GM04503 (cell line): ENCODE measurements at regions not wholly inside any gene's neighbourhood (a gene's known extent, or its start where the extent isn't known, plus 50 kb on each side); places are given as distances from the start of the nearest gene placed in this dataset.
"Not testable (repeated sequence)": the region's sequence is repeated elsewhere in the genome, so short reads cannot be mapped to it uniquely, and the experiment has no call there.

Experiments
- DNase-seq: peaks from one replicate; pipeline ENCODE4 v3.0.0-alpha.2; 2012; ENCODE audit warnings: low read depth

- no peak for DNase-seq
These were observed 70.6 kb downstream of the RSL24D1 start for GRCh38 chr15:55126111-55126510.

DNA sequence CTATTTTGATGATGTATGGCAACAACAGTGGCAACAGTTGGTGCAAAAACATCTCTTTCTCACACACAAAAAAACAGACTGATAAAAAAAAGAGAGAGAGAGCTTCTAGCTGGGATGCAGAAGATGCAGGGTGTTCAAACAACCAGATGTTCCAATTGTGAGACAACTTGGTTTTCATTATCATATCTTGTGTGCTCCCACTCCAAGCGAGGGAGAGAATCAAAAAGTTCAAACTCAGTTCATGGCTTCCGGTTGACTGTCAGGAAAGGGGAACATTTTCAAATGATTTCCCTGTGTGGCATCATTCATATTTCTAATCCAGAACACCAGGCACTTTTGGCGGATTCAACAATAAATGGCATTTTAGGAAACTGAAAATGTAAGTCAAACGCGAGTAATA, 72.1 kb downstream of the RSL24D1 start:
- DNase-seq, result no peak

- DNase-seq, result no peak
These were observed 78.3 kb downstream of the RSL24D1 start for GRCh38 chr15:55118344-55118870.

DNA sequence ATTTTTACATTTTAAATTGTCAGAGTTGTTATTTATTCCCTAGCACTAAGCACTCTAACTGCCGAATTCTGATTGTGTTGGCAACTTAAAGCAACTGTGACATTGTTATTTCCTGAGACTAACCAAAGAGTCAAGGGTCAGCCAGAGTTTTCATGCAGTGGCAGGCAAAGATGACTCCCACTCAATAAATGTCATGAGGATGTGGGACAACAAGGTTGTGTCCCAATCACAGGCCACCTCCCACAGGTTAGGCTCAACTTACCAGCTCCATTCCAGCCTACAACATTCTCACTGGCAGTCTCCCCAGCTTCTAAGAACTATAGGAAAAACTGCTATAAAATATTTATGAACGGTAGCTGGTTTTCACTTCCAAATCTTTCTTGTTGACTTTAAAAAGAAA, 80.1 kb downstream of the RSL24D1 start:
- no peak for DNase-seq

DNA sequence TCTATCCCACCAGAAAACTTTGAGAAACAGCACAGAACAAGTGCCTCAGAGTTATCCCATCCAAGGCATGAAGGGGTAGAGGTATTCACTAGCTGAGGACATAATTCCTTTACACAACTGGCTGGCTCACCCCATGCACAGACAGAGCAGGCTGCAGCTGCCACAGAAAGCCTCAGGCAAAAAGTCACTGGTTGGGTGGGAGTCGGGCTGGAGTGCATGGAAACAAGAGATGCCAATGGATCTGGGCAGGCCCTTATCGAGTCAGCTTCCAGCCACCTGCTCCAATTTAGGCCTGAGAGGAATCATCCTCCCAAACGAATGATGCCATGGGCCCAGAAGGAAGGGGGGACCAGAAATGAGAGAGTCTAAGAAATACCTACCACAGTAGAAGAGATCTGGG, 83.0 kb downstream of the RSL24D1 start:
- DNase-seq, result no peak

- DNase-seq, result no peak
These were observed 84.0 kb downstream of the RSL24D1 start for GRCh38 chr15:55112706-55113105.

DNA sequence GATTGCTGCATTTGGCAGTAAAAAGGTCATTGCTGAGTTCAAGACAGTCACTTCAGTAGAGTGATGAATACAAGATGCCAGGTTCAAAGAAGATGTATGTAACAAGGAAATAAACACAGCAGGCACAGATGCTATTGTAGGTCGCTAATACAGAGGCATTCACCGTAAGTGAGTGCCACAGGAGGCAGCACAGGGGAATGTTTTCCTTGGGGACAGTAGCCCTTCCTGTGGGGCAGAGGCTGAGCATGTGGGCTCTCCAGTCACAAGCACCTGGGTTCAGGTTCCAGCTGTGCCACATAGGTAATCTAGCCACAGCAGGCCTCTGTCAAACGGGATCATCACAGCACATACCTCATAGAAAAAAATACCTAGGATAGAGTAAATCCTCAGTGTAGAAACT, 86.3 kb downstream of the RSL24D1 start:
- DNase-seq, result no peak

- peak; percentile 1 for DNase-seq
These were observed 87.8 kb downstream of the RSL24D1 start for GRCh38 chr15:55108858-55109518.

- no peak for DNase-seq
These were observed 88.3 kb downstream of the RSL24D1 start for GRCh38 chr15:55108448-55108847.

DNA sequence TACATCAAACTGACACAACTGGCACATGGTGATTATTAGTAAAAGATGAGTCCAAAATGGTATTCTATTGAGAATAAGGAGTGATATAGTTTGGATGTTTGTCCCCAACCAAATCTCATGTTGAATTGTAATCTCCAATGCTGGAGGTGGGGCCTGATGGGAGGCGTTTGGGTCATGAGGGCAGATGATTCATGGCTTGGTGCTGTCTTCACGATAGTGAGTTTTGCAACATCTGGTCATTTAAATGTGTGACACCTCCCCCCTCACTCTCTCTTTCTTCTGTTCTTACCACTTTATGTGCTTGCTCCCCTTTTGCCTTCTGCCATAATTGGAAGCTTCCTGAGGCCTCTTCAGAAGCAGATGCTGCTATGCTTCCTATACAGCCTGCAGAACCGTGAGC, 90.6 kb downstream of the RSL24D1 start:
- DNase-seq, result no peak

DNA sequence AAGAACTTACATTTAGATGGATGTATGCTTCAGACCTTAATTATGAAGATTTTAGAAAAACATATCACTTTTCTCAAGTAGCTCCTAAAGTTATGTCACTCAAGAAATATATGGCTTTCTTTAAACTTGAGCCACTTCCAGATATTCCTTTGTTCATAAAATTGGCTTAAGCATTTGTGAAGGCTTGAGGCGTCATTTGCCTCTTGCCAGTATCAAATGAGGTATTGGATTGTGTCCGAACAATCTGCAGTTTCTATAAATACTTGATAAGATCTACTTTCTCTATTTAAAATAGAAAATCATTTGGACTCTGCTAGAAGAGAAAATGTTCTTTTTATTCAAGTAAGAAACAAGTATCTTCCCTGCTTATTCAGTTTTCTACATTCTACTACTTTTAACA, 102.6 kb downstream of the RSL24D1 start:
- no peak for DNase-seq

DNA sequence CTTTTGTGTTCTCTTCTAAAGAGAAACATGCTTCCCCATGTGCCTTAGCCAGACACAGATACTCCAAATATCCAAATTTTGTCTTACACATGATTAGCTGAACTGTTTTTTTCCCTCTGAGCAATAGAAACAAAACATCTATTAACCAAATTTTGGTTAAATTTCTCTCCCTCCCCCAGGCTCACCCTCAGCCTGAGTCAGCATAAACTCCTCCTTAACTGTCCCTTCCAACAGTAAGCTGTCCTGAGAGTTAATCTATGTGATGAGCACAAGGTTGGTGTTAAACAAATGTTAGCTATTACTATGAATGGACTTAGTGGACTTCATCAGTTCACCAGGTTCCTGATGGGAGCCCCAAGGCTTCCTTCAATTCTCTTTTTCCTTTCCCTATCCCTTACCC, 108.5 kb downstream of the RSL24D1 start:
- DNase-seq, result no peak

- no peak for DNase-seq
These were observed 112.1 kb downstream of the RSL24D1 start for GRCh38 chr15:55084673-55085072.

DNA sequence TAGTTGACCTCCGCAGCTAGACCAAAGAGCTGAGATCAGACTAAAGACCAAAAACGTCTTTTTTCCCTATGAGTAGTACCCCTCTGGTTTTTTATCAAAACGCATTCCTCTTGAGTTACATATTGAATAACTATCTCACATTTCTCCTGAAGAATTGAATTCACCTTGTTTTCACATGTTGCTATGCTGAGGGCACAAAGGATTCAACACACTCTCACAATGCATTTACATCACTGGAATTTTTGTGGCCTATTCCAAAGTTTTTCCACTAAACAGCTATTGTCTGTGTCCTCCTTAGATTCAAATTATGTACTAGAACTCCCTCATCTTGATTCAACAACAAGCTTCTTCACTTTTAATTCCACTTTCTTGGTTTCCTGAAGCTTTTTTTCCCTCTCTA, 112.5 kb downstream of the RSL24D1 start:
- no peak for DNase-seq

- DNase-seq, result not testable (repeated sequence)
These were observed 119.7 kb downstream of the RSL24D1 start for GRCh38 chr15:55077052-55077451.

DNA sequence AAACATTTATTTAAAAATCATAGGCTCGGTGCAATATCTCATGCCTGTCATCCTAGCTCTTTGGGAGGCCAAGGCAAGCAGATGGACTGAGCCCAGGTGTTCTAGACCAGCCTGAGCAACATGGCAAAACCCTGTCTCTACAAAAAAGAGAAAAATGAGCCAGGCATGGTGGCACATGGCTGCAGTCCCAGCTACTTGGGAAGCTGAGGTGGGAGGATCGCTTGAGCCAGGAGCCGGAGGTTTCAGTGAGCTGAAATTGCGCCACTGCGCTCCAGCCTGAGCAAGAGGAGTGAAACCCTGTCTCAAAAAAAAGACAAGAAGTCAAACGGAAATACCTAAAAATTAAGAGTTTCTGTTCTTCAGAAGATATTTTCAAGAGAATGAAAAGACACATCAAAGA, 122.3 kb downstream of the RSL24D1 start:
- no peak for DNase-seq

DNA sequence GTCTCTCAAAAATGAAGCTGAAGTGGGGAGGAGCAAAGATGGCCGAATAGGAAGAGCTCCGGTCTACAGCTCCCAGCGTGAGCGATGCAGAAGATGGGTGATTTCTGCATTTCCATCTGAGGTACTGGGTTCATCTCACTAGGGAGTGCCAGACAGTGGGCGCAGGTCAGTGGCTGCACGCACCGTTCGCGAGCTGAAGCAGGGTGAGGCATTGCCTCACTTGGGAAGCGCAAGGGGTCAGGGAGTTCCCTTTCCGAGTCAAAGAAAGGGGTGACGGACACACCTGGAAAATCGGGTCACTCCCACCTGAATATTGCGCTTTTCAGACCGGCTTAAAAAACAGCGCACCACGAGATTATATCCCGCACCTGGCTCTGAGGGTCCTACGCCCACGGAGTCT, 132.8 kb downstream of the RSL24D1 start:
- not testable (repeated sequence) for DNase-seq

- DNase-seq, result no peak
These were observed 135.9 kb downstream of the RSL24D1 start for GRCh38 chr15:55060836-55061235.

- no peak for DNase-seq
These were observed 140.2 kb downstream of the RSL24D1 start for GRCh38 chr15:55056500-55056899.

GRCh38 chr15:55044162-55044561, 152.6 kb downstream of the RSL24D1 start:
- no peak for DNase-seq

GRCh38 chr15:55037071-55037470, 159.7 kb downstream of the RSL24D1 start:
- no peak for DNase-seq

GRCh38 chr15:55035749-55036148, 161.0 kb downstream of the RSL24D1 start:
- no peak for DNase-seq

DNA sequence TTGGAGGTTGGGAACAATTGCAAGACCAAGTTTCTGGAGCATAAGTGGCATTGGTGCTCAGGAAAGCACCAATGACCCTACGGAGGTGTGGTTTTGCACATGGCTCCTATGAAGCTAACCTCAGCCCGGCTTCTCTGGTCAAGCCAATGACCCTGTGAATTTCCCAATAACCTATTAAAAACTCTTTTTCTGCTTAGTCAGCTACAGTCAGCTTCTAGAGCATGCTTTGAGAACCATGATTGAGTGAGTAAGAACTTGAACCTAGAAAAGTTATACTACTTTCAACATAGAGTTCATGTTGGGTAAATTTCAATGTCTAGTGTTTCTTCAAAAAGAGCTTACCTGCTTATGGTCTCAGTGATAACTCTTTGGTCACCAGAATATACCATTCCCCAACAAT, 163.2 kb downstream of the RSL24D1 start:
- DNase-seq, result no peak

DNA sequence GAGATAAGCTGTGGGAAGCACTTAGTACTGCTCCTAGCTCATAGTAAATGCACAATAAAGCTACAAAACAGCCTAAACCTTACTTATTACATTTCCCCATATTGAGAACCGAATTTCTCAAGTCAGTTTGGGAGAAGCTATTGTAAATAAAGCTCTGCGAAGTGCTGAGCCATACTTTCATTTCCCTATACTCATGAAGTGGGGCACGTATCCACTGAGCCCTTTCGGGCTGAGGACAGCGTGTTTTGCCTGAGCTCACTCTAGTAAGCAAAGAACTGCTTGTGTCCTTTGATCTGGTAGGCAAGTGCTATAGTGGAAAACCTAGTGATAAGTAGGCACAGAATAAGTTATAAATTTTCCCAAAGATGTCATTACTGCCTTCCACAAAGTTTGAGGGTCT, 165.0 kb downstream of the RSL24D1 start:
- DNase-seq, result no peak
